ENCODE measurements at regions not wholly inside any gene's neighbourhood (a gene's known extent, or its start where the extent isn't known, plus 50 kb on each side); places are given as distances from the start of the nearest gene placed in this dataset.
A peak's percentile ranks its signal among the peaks of the same experiment; 100 is the strongest.
"Not testable (repeated sequence)": the region's sequence is repeated elsewhere in the genome, so short reads cannot be mapped to it uniquely, and the experiment has no call there.

GRCh38 chr14:41280745-41281144 is 325.9 kb upstream of the LRFN5 start:
- peak; percentile 9 for DNase-seq

- no peak for DNase-seq
These were observed 329.2 kb upstream of the LRFN5 start for GRCh38 chr14:41277450-41277849.

- no peak for DNase-seq
These were observed 349.2 kb upstream of the LRFN5 start for GRCh38 chr14:41257476-41257875.

GRCh38 chr14:41235466-41235865 is 371.2 kb upstream of the LRFN5 start:
- DNase-seq: no peak

- no peak for DNase-seq
These were observed 376.0 kb upstream of the LRFN5 start for GRCh38 chr14:41230683-41231082.

- DNase-seq: no peak
These were observed 376.9 kb upstream of the LRFN5 start for GRCh38 chr14:41229824-41230223.

GRCh38 chr14:41225433-41225832 is 381.2 kb upstream of the LRFN5 start:
- DNase-seq: no peak

- DNase-seq: no peak
These were observed 384.1 kb upstream of the LRFN5 start for GRCh38 chr14:41222581-41222980.

- DNase-seq: not testable (repeated sequence)
These were observed 391.7 kb upstream of the LRFN5 start for GRCh38 chr14:41214978-41215377.

- DNase-seq: no peak
These were observed 405.0 kb upstream of the LRFN5 start for GRCh38 chr14:41201696-41202095.

GRCh38 chr14:41187868-41188267 is 418.8 kb upstream of the LRFN5 start:
- DNase-seq: no peak

- no peak for DNase-seq
These were observed 435.6 kb upstream of the LRFN5 start for GRCh38 chr14:41171045-41171444.

GRCh38 chr14:41167040-41167439 is 439.6 kb upstream of the LRFN5 start:
- no peak for DNase-seq

- no peak for DNase-seq
These were observed 452.4 kb upstream of the LRFN5 start for GRCh38 chr14:41154143-41154807.

GRCh38 chr14:41146391-41146790 is 460.3 kb upstream of the LRFN5 start:
- no peak for DNase-seq

- DNase-seq: no peak
These were observed 462.3 kb upstream of the LRFN5 start for GRCh38 chr14:41144370-41144769.

GRCh38 chr14:41137741-41138140 is 468.9 kb upstream of the LRFN5 start:
- no peak for DNase-seq

- DNase-seq: no peak
These were observed 476.4 kb upstream of the LRFN5 start for GRCh38 chr14:41130274-41130673.

GRCh38 chr14:41120402-41120801 is 486.3 kb upstream of the LRFN5 start:
- DNase-seq: no peak

GRCh38 chr14:41096131-41096530 is 510.5 kb upstream of the LRFN5 start:
- no peak for DNase-seq

- no peak for DNase-seq
These were observed 519.6 kb upstream of the LRFN5 start for GRCh38 chr14:41087056-41087455.

- no peak for DNase-seq
These were observed 533.1 kb upstream of the LRFN5 start for GRCh38 chr14:41073544-41073943.

- no peak for DNase-seq
These were observed 533.9 kb upstream of the LRFN5 start for GRCh38 chr14:41072776-41073175.

- no peak for DNase-seq
These were observed 535.3 kb upstream of the LRFN5 start for GRCh38 chr14:41071351-41071750.

- DNase-seq: no peak
These were observed 543.9 kb upstream of the LRFN5 start for GRCh38 chr14:41062826-41063225.

GRCh38 chr14:41055589-41055988 is 551.1 kb upstream of the LRFN5 start:
- DNase-seq: no peak

Measured in hematopoietic multipotent progenitor cell treated with erythropoietin and hydrocortisone succinate and interleukin-3 and kit ligand, for 6 days (in vitro differentiated cells).